ENCODE measurements at regions not wholly inside any gene's neighbourhood (a gene's known extent, or its start where the extent isn't known, plus 50 kb on each side); places are given as distances from the start of the nearest gene placed in this dataset.

DNA sequence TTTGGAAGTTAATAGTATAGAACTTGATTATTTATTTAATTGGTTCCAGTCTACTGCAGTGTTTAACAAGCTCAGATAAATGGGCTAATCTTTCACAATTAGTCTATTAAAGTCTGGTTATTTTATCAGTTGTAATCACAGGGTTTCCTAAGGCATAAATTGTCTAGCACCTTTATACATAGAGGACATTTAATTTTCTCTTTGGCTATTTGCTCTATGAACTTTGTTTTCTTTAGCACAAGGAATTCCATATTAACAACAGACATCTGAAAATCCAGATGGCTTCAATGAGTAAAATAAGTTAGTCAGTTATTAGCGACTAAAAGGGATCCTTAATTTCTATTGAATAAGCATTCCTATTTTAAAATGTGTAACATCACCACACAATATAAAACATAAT lies 1350.8 kb upstream of the SLC10A2 start:
- no peak for DNase-seq (ENCODE audit: low read depth in 1 of 2, low spot score in 1 of 2)

DNA sequence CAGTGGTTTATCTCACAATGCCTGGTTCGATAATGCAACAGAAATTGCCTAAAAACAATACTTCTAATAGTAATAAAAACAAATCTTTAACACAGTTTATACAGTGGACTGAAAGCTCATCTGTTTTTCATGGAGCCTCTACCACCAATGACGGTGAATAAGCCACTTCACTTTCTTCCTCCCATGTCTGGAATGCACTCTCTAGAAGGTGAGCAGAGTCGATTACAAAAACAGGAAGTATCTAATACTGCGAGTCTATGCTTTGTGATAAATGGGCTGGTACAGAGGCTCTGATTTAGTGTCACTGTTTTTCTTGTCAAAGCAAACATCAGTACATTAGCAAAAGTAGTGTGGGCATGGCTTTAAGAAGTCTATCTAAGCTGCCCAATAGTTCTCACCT lies 1348.6 kb upstream of the SLC10A2 start:
- DNase-seq (ENCODE audit: low read depth in 1 of 2, low spot score in 1 of 2), result no peak

DNA sequence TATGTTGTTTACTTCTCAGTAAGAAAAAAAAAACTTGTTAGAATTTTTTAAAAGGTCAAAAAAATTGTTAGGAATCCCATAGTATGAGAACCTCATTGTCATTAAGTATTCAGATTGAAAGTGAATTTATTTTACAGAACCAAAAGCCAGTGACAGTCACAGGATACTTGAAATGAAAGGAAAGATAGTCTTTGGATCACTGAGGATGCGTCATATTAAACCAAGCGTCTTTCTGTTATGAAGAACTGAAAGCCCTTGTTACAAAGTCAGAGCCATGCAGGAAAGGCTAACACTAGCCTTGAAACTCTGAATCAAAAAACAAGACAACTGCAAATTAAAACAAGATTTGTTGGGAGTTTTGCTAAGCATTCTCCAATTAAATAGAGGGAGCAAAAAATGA lies 1348.0 kb upstream of the SLC10A2 start:
- no peak for DNase-seq (ENCODE audit: low read depth in 1 of 2, low spot score in 1 of 2)

DNA sequence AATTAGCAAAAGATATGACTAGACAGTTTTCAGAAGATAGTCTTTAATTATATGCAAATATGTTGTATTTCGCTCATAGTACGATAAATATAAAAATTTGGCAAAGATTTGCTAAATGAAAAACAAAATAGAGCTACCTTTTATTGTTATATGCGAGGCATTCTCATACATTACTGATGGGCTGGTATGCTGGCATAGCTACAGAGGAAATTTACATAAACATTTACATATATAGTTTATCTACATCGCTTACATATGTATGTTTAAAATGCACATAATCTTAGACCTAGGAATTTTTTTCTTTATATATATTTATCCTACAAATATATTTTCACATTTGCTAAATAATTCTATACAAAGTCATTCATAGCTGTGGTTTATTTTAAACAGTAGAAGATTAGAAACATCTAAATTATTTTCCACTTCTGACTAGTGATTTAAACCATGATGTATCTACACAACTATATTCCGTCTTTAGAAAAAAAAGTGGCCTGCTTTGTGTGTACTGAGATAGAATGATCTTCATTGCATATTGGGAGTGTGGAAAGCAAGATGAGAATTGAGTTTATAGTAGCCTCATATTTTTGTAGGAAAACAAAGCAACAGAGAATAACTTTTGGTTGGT lies 1345.0 kb upstream of the SLC10A2 start:
- DNase-seq (ENCODE audit: low read depth in 1 of 2, low spot score in 1 of 2), result no peak

DNA sequence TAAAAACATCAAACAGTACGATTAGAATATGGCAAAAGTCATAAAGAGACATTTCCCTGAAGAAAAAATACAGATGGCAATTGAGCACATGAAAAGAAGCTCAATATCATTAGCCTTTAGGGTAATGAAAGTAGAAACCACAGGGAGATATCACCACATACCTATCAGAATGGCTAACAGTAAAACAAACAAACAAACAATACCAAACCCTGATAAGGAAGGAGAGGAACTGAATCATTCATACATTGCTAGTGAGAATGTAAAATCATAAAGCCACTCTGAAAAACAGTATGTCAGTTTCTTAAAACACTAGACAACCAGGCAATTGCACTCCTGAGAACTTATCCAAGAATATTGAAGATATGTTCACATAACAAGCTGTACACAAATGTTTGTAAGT lies 1342.5 kb upstream of the SLC10A2 start:
- DNase-seq (ENCODE audit: low read depth in 1 of 2, low spot score in 1 of 2), result no peak

DNA sequence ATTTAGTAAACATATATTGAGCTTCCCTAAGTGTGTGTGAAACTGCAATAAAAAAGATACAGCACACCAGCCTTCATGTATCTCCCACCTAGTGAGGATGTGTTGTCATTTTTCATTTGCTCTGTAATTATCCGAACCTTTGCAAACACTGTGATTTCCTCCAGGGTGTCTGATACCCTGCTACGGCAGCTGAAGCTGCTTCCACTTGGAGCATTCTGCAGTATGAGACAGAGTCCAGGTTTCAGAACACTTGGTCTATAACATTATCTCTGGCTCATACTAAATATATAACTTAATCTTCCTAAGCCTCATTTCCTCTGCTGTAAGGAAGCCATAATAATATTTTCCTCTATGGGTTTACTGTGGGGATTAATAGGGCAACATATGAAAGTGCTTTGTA lies 1338.1 kb upstream of the SLC10A2 start:
- DNase-seq (ENCODE audit: low read depth in 1 of 2, low spot score in 1 of 2), result no peak

DNA sequence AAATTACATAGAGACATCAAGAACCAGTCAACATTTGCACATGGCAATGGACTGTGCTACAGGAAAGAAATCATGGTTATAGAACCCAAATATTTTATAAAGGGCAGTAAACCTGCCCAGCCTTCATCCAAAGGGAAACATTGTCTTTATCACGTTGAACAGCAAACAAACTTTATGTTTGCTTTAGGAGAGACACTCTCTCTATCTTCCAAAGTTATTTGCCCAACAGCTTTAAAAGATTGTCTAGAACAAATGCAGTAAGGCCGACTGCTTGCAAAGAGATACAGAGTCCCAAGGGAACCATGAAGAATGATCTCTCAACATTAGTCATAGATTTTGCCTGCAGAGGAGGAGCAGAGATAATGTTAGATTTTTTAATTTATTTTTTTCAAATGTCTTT lies 1323.5 kb upstream of the SLC10A2 start:
- no peak for DNase-seq (ENCODE audit: low read depth in 1 of 2, low spot score in 1 of 2)

DNA sequence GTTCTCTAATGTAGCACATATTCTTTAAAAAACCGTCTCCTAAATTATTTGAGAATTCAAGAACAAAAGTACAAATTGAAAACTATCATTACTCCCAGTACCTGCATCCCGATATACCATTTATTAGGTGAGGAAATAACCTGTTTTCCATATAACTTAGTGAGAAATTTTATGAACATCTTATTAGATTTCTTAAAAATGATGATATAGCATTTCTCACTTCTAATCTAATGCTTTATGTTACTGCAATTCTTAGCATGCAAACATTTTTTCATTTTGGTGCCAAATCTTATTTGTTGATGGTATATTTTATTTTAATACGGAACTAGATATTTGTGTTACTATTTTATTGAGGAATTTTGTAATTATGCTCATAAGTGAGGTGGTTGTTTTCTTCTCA lies 1321.3 kb upstream of the SLC10A2 start:
- DNase-seq (ENCODE audit: low read depth in 1 of 2, low spot score in 1 of 2), result no peak

DNA sequence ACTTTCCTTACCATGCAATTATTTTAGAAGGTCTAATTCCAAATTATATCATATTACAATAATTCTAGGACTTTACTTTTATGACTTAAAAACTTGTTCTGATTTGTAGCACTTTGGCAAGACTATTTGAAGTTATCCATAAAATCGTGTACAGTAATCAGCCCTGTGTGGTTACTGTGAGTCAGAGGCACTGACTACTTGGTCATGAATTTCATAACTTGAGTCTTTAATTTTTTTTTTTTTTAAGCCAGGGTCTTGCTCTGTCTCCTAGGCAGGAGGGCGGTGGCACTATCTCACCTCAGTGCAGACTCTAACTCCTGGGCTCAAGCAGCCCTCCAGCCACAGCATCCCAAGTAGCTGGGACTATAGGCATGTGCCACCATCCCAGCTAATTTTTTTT lies 1319.2 kb upstream of the SLC10A2 start:
- no peak for DNase-seq (ENCODE audit: low read depth in 1 of 2, low spot score in 1 of 2)

DNA sequence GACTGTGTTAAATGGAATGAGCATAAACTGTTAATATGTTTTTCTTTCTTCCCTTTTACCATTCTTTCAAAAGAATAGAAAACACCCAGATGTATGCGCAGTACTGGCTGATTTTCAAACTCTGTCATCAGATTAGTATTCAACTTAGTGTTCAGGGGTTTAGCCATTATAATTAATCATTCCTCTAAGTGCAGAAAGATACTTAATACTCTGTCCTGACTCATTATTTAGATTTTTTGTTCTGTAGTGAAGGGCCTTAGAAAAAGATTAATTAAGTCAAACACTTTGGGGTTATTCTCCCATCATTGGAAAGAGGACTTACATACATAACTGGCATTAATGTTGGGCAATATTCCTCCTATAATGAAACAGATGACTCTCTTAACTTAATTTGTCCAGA lies 1316.7 kb upstream of the SLC10A2 start:
- DNase-seq (ENCODE audit: low read depth in 1 of 2, low spot score in 1 of 2), result no peak

DNA sequence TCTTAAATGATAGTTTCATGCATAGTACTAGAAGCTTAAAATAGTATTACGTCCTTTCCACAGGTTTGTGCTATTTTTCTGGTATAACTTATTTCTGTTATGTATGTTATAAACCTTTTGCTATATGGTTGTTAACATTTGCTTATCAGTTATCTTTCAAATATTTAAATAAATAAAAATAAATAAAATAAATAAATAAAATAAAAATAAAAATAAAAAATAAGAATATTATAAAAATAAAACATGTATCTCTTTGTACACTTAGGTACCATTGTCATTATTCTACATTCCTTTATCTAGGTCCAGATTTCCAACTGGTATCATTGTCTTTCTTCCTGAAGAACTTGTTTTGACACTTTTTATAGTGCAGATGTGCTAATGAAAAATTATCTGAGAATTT lies 1310.4 kb upstream of the SLC10A2 start:
- DNase-seq (ENCODE audit: low read depth in 1 of 2, low spot score in 1 of 2), result no peak

DNA sequence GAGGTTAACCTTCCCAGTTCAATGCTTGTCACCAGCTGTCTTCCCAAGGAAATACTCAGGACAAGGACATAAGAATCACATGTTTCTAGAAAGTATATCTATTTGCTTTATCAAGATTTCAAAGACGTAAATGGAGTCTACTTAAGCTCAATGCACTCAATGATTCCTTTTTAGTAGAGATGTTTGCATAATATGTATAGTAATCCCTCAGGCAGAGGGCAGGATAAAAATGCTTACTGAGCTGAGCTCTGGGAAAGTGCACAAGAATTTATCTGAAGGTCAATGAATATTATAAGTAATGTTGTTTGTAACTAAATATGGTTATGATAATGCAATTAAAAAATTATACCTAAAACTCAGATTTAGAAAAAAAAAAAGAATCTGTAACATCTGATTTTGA lies 1309.4 kb upstream of the SLC10A2 start:
- no peak for DNase-seq (ENCODE audit: low read depth in 1 of 2, low spot score in 1 of 2)

DNA sequence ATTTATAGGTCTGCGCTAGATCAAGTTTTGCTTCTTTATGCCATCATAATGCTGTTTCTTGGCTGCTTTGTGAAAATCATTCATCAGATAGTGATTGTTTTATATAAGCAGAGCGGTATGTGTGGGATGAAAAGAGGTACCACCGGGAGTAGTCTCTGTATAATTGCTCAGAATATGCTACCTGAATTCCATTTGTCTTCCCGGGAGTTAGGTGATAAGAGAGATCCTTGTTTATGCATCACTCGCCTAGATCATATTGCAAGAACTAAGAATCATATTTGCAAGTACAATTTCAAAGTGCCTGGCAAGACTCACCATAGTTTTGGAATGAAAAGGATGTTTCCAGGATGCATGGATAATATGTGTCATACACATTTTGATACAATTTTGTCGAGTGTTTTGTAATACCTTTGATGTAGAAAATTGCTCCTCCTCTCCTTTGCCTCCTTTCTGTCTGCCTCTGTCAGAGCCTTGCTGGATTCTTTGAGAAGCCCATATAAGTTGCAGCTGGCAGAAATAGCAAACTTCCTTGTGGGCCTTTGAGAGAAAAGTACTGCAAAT lies 1306.0 kb upstream of the SLC10A2 start:
- DNase-seq (ENCODE audit: low read depth in 1 of 2, low spot score in 1 of 2), result no peak

DNA sequence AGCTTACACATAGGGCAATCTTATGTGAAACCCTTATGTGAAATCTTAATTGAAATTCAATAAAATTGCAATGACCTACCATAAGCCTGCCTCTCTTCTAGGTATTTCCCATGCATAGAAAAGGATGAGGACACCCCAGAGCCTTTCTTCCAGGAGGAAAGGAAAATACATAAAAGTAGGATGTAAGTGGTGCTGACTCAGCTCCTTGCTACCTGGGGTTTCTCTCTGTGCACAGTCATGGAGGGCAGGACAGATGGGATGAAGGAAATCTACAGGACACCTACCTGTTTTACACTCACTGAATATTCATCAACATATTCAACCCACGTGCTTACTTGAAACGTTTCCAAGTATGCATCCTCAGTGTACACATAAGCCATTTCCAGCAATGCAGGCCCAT lies 1299.2 kb upstream of the SLC10A2 start:
- no peak for DNase-seq (ENCODE audit: low read depth in 1 of 2, low spot score in 1 of 2)

DNA sequence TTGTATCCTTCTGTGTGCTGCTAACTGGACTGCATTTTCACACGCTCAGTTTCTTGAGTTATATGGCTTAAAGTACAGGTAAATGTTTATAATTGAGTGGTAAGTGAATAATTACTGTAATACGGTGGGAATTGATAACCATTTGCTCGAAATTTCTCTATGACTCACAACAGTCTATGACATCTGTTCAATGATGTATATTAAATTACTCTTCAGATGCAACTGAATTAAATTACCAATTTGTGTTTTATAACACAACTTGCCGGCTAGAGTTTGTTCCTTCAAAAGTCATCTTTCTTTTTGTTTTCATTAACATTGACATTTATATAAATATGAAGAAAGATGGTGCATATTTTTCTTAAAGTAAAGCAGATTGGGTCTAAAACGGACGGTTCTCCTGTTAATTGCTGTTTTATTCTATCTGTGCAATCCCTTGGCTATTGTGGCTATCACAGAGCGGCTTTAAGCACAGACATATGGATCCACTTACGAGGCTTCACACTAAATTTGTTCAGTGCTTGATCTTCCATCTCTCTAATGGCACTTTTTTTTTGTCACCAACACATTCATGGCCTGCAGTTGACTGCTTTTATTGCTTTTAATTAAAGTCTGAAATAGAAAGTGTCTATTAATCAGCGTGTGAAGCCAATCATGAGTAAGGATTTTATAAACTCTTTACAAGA lies 1291.6 kb upstream of the SLC10A2 start:
- DNase-seq (ENCODE audit: low read depth in 1 of 2, low spot score in 1 of 2), result no peak

DNA sequence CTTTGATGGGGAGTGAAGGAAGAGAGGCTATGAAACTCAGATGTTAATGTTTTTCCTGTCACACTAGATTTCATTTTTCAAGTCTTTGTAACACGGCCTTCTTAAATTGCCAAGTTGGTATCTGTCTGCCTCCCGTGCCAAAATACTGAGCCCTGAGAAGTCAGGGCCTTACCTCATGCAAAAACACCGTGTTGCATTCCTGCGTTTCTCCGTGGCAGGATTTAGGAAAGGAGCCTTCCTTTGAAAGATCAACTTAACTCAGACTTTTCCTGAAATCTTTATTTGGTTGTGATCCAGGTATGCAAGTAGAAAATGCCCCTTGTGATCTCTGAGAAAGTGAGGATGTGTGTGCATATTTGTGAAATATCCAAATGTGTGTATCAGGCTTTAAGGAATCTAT lies 1291.0 kb upstream of the SLC10A2 start:
- no peak for DNase-seq (ENCODE audit: low read depth in 1 of 2, low spot score in 1 of 2)

DNA sequence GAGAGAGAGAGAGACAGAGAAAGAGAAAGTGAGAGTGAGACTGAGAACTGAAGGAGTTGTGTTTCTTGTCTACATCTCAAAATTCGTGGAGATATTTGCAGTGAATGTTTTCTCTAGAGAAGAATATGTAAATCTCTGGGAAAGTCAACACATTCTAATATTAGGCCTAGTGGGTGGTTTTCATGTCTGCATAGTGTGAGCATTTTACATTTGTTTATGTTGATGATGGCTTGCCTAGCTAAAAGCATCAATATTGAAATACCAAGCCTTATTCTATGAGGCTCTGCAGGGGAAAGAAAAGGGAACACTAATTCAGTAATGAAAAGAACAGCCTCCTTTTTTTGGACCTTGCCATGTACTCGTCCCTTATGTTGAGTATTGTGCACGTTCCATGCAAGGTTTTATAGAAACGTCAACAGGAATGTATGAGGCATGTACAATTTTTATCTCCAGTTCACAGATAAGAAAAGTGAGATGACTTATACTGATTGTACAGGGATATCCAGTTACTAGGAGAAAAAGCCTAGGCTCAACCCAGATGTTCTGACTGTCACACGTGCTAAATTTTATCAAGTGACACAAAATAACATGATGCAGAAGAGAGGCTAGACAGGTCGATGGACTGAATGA lies 1288.9 kb upstream of the SLC10A2 start:
- no peak for DNase-seq (ENCODE audit: low read depth in 1 of 2, low spot score in 1 of 2)

DNA sequence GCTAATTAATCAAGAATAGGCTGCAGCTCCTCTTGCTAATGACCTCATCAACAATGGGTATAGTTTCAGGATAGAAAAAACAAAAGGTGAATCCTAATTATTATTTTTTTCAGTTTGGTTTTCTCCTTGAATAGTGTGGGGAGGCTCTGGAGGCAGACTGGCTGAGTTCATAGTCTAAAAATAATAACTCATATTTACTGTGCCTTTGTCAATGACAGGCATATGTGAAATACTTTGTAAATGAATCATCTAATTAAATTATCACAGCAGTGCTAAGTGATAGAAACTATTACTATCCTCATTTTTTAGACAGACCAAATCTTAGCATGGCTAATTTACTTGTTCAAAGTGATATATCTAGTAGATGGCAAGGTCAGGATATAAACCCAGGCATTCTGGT lies 1261.0 kb upstream of the SLC10A2 start:
- DNase-seq (ENCODE audit: low read depth in 1 of 2, low spot score in 1 of 2), result no peak

DNA sequence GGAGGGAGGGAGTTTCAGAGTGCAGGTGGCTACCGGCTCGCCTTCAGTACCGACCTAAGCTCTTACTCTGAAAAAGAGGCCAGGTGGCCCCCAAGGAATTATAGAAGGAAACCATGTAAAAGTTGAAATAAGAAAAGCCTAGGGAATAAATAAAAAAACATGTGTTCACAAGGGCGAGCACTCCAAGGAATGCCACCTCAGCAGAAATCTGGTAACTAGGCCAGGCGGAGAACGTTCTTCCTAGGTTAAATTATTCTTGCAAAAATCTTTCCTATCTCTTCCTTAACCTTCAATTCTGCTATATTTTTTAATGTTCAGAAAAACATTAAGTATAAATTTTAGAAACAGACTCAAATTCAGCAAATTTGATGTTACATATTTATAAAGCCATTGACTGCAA lies 1260.3 kb upstream of the SLC10A2 start:
- no peak for DNase-seq (ENCODE audit: low read depth in 1 of 2, low spot score in 1 of 2)

DNA sequence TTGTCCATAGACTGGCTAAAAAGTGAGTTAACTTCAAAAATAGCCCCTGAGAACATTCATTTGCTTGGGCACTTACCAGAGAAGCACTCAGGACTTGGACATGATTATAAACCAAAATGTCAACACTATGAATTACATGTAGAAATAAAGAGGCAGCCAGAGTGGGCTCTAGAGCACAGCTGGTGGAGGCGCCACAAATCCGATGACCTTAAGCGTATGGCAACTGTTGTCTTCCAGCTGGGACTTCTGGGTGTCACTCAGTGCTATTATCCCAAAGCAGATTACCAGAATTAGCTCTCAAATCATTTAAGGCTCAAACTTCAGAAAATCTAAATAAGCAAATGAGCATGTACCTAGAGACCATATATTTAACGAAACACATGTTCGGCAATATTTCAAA lies 1255.5 kb upstream of the SLC10A2 start:
- DNase-seq (ENCODE audit: low read depth in 1 of 2, low spot score in 1 of 2), result no peak

DNA sequence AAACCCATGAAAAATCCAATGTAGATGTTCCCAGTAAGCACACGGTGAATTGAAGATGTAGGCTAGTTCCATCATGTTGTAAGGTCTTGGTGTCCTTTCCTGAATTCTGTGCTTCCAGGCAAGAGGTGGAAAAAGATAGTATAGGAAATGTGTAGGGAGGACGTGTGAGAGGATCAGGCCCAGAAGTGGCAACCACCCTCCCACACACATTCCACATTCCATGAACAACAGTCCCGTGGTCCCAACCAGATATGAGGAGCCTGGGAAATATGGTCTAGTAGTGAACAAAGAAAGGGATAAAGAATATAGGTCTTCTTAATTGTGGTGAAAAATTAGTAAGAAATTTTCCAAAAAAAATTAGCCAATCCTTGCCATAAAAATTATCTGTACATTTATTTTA lies 1254.2 kb upstream of the SLC10A2 start:
- DNase-seq (ENCODE audit: low read depth in 1 of 2, low spot score in 1 of 2), result no peak

DNA sequence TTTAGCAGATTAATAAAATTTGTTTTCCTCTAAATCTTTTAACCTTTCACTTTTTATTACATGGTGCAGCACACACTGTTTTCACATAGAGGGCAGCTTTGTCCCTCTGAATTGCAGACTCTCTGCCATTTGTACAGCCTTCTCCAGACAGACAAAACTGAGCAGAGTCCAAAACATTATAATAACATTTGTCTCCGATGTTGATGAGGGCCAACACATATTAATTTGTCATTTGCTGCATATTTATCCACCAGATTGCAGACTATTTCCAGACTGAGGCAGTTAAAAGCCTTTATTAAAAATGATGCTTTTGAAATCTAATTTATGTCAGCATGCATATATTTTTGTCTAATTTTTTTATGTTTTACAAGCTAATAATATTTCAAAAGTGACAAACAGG lies 1251.9 kb upstream of the SLC10A2 start:
- no peak for DNase-seq (ENCODE audit: low read depth in 1 of 2, low spot score in 1 of 2)

DNA sequence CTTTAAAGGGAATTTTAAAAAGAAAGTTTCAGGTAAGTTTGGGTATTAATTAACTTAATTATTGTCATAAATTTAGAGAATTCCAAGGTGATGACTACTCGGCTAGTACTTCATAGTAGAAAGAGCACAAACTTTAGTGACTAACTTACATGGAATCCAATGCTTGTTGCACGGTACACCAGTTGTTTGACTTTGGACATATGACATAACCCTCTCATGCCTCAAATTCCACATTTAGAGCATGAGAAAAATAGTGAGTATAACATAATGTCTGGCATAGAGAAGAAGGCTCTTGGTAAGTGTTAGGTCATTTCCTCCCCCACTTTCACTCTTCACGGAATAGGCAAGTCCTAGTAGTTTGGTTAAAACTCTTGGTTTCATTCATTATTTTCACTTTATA lies 1249.4 kb upstream of the SLC10A2 start:
- no peak for DNase-seq (ENCODE audit: low read depth in 1 of 2, low spot score in 1 of 2)
